ENCODE measurements at regions not wholly inside any gene's neighbourhood (a gene's known extent, or its start where the extent isn't known, plus 50 kb on each side); places are given as distances from the start of the nearest gene placed in this dataset.

DNA sequence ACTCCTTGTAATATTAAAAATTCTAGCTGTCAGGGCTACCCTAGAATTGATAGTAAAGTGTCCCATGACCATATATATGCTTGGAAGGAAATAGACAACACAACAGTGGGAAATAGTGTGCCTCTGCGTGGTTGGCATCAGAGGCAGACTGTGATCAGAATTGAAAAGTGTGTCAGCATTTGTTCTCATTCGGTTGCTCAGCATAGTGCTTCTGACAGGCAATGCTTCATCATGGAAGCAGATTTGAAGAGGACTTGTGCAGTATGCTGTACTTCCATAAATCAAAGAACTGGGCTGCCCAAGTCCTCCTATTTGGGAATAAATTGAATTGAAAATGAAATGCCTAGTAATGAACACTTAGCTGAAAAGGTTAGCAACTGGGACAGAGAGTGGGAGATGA lies 435.7 kb downstream of the DIPK2A start:
- TF ChIP-seq FOXA1 (IDR thresholded peaks at IDR 0.05) (no peak), EGR1 (IDR thresholded peaks at IDR 0.05; ENCODE audit: low read depth in 2 of 2) (no peak), TAF1 (conservative IDR thresholded peaks at IDR 0.05) (no peak), JUND (IDR thresholded peaks at IDR 0.05) (no peak)
- TF ChIP-seq, protein P1, sequence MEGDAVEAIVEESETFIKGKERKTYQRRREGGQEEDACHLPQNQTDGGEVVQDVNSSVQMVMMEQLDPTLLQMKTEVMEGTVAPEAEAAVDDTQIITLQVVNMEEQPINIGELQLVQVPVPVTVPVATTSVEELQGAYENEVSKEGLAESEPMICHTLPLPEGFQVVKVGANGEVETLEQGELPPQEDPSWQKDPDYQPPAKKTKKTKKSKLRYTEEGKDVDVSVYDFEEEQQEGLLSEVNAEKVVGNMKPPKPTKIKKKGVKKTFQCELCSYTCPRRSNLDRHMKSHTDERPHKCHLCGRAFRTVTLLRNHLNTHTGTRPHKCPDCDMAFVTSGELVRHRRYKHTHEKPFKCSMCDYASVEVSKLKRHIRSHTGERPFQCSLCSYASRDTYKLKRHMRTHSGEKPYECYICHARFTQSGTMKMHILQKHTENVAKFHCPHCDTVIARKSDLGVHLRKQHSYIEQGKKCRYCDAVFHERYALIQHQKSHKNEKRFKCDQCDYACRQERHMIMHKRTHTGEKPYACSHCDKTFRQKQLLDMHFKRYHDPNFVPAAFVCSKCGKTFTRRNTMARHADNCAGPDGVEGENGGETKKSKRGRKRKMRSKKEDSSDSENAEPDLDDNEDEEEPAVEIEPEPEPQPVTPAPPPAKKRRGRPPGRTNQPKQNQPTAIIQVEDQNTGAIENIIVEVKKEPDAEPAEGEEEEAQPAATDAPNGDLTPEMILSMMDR (IDR thresholded peaks at IDR 0.05; ENCODE audit: low read depth, low read length, missing input control), result no peak
